Progenitor cell of endocrine pancreas (in vitro differentiated cells): ENCODE measurements at regions not wholly inside any gene's neighbourhood (a gene's known extent, or its start where the extent isn't known, plus 50 kb on each side); places are given as distances from the start of the nearest gene placed in this dataset.

ENCODE experiments used
- DNase-seq: peaks from one replicate; pipeline ENCODE4 v3.0.0; 2021; ENCODE audit warnings: low spot score; ENCODE audit not compliant: unreplicated experiment
- H3K27ac Mint-ChIP-seq: 2 replicates; pipeline ENCODE4 v1.8.0; 2021; ENCODE audit warnings: mild to moderate bottlenecking, moderate library complexity, mixed read lengths
- H3K27me3 Mint-ChIP-seq: 2 replicates; pipeline ENCODE4 v1.8.0; 2021; ENCODE audit warnings: mixed read lengths
- H3K36me3 Mint-ChIP-seq: 2 replicates; pipeline ENCODE4 v1.8.0; 2022; ENCODE audit warnings: mixed read lengths; ENCODE audit not compliant: insufficient read depth
- H3K4me1 Mint-ChIP-seq: 2 replicates; pipeline ENCODE4 v1.8.0; 2021; ENCODE audit warnings: low read depth, mixed read lengths
- H3K4me3 Mint-ChIP-seq: 2 replicates; pipeline ENCODE4 v1.8.0; 2021; ENCODE audit warnings: low read depth, mild to moderate bottlenecking, moderate library complexity, mixed read lengths
- H3K9me3 Mint-ChIP-seq: 2 replicates; pipeline ENCODE4 v1.8.0; 2021; ENCODE audit warnings: low read depth, mixed read lengths
- TF ChIP-seq, protein P1 (sequence below): fragments of 200-600 bp; sonication (generic); IDR thresholded peaks from one replicate; pipeline ENCODE4 v1.5.0; 2021; ENCODE audit warnings: antibody characterized with exemption, mild to moderate bottlenecking; ENCODE audit not compliant: unreplicated experiment

DNA sequence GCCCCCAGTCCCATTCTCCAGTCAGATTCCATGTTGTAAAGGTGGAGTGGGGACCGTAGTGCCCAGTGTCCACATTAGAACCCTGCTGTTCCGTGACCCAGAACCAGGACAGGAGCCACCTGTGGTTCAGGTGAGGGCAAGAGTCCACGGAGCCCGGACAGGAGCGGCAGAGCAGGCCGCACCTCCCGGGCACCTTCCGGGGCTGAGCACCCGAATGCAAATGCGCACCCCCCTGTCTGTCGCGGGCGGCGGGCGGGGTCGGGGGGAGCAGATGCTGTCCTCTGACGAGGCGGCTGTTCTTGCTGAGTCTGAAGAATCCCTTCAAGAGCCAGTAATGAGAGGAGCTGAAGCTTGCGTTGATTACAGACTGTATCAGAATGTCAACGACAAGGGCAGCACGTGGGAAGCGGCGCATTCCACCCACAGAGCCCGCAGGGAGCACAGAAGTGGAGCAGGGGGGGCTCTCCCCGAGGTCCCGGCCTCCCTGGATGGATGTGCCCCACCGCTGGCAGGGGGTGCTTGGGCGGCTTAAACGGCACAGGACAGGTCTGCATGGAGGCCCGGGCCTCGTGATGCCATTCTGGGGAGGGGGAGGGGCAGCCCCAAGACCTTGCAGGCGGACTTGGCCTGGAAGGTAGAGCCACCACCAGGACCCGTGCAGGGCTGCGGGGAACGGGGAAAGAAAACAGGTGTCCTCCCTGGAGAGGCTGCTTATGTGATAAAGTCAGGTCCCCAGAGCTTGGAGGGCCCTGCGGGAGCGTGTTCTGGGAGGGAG, 407.5 kb upstream of the RNF32 start:
- peaks cover 7% of the 10 kb centered on the region for H3K27me3 Mint-ChIP-seq
- DNase-seq: no peak
- no peaks in the 10 kb centered on the region for H3K36me3 Mint-ChIP-seq
- no peaks in the 10 kb centered on the region for H3K9me3 Mint-ChIP-seq
- no peak overlapping the region for H3K4me3 Mint-ChIP-seq
- H3K27ac Mint-ChIP-seq: no peak overlapping the region
- TF ChIP-seq, protein P1, sequence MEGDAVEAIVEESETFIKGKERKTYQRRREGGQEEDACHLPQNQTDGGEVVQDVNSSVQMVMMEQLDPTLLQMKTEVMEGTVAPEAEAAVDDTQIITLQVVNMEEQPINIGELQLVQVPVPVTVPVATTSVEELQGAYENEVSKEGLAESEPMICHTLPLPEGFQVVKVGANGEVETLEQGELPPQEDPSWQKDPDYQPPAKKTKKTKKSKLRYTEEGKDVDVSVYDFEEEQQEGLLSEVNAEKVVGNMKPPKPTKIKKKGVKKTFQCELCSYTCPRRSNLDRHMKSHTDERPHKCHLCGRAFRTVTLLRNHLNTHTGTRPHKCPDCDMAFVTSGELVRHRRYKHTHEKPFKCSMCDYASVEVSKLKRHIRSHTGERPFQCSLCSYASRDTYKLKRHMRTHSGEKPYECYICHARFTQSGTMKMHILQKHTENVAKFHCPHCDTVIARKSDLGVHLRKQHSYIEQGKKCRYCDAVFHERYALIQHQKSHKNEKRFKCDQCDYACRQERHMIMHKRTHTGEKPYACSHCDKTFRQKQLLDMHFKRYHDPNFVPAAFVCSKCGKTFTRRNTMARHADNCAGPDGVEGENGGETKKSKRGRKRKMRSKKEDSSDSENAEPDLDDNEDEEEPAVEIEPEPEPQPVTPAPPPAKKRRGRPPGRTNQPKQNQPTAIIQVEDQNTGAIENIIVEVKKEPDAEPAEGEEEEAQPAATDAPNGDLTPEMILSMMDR: no peak
- H3K4me1 Mint-ChIP-seq: no peaks in the 10 kb centered on the region

DNA sequence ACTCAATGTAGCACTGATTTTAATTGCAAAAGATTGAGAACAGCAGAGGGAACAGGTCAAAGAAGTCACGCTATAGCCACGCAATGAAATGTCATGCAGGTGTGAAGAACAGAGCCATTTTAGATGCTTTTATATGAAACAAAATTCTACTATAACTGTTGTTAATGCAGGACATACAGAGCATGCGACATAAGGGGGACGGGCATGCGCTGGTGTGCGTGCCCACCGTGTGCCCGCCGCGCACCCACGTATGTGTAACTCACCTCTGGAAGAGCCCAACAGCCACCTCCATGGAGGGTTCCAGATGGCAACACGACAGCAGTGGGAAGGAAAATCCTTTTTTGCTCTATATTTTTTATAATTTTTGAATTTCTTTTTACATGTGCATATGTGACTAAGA, 410.0 kb upstream of the RNF32 start:
- Mint-ChIP-seq H3K27me3 (peaks cover 3% of the 10 kb centered on the region), H3K4me3 (no peak overlapping the region), H3K9me3 (no peaks in the 10 kb centered on the region), H3K27ac (no peak overlapping the region), H3K36me3 (no peaks in the 10 kb centered on the region), H3K4me1 (no peaks in the 10 kb centered on the region)
- no peak for DNase-seq
- TF ChIP-seq, protein P1: no peak

DNA sequence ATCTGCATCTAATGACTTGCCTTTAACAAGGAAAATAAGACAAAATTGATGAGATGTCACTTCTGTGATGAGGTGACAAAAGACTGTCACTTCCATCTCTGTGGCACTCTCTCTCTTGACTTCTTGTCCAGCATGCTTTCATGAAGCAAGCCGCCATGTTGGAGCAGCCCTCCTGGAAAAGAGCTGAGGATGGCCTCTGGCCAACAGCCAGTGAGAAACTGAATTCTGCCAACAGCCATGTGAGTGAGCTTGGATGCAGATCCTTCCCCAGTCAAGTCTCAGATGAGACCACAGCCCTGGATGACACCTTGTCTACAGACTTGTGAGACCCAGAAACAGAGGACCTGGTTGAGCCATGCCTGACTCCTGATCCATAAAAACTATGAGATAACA, 412.6 kb upstream of the SHH start:
- Mint-ChIP-seq H3K4me3 (no peak overlapping the region), H3K9me3 (no peaks in the 10 kb centered on the region), H3K36me3 (no peaks in the 10 kb centered on the region), H3K27me3 (peaks cover 13% of the 10 kb centered on the region), H3K4me1 (no peaks in the 10 kb centered on the region), H3K27ac (no peak overlapping the region)
- TF ChIP-seq, protein P1: no peak
- DNase-seq: no peak

DNA sequence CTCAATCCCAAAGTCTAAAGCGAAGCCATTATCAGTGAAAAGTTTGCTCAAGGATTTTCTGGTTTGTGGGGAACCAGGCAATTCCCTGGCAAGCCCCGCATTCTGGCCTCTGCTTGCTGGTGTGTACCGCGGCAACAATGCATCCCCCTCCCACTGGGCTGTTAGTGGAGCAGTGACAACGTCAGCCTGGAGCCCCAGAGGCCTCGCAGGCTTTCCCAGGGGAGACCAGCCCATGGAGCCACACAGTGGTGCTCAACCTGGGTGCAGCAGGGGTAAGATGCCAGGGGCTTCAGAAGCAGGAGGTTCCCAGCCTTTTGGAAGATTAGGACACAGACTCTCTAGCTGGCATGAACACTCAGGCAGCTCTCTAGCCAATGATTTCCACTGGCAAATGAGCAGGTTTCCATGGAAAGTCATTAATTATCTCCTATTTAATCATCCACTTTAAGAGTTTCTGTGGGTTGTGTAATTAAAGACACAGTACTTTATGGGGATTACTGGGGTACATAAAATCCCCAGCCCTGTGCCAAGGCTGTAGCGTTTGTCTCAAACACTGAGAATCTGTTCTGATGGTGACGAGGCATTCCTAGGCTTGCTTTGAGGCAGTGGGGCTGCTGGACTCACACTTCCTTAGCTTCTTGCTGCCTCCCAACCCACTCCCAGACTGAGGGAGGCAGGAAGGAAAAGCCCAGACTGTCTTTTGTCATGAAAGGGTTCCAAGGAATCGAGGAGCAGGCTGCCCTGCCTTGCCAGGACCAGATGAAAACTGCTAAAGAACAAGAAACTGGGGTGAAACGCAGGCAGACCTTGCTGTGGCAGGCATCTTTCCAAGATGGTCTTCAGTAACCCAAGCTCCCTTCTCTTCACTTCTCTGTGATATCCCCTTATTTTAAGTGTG, 411.9 kb upstream of the SHH start:
- no peak for DNase-seq
- no peak overlapping the region for H3K27ac Mint-ChIP-seq
- TF ChIP-seq, protein P1: no peak
- H3K4me3 Mint-ChIP-seq: no peak overlapping the region
- no peaks in the 10 kb centered on the region for H3K4me1 Mint-ChIP-seq
- peaks cover 17% of the 10 kb centered on the region for H3K27me3 Mint-ChIP-seq
- no peaks in the 10 kb centered on the region for H3K36me3 Mint-ChIP-seq
- H3K9me3 Mint-ChIP-seq: no peaks in the 10 kb centered on the region

DNA sequence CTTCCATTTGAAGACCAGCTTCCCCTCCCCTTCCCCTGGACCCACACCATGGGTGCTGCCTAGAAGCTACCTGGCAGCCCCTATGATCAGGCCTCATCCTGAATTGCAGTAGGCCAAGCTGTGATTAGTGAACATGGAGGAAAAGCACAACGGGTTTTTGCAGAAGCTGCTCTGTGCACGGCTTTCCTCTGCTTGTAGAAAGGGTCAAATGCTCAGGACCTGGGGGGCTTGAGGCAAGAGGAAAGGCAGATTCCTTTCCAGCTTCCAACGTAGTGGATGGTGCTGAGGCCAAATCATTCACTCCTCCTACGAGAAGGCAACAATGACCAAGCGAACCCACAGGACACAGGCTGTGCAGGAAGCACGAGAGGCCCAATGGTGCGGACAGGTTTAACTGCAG, 410.3 kb upstream of the SHH start:
- TF ChIP-seq, protein P1: no peak
- no peaks in the 10 kb centered on the region for H3K36me3 Mint-ChIP-seq
- no peak for DNase-seq
- H3K4me3 Mint-ChIP-seq: no peak overlapping the region
- H3K27ac Mint-ChIP-seq: no peak overlapping the region
- no peaks in the 10 kb centered on the region for H3K9me3 Mint-ChIP-seq
- H3K27me3 Mint-ChIP-seq: peaks cover 27% of the 10 kb centered on the region
- H3K4me1 Mint-ChIP-seq: no peaks in the 10 kb centered on the region
